T-cell (primary cell): ENCODE measurements at regions not wholly inside any gene's neighbourhood (a gene's known extent, or its start where the extent isn't known, plus 50 kb on each side); places are given as distances from the start of the nearest gene placed in this dataset.
"Not testable (repeated sequence)": the region's sequence is repeated elsewhere in the genome, so short reads cannot be mapped to it uniquely, and the experiment has no call there.

Experiments used
- ATAC-seq, 4 experiments: fragments of 200-7000 bp in 3 of 4; fragments of 150-1000 bp in 1 of 4; cut with Tn5 transposase; replicated peaks in 1 of 4; 1 replicate in 3 of 4; 2 replicates in 1 of 4; pipeline ENCODE4 v1.10.0; 2021; ENCODE audit warnings: moderate library complexity in 3 of 4, mild to moderate bottlenecking in 2 of 4, moderate number of reproducible peaks in 1 of 4
- CTCF ChIA-PET, 2 donors: fragments of 300-600 bp; sonication (Branson Sonifier 250); formaldehyde crosslinking; loops; one replicate each; lab custom pipeline; 2022; ENCODE audit warnings: antibody characterized with exemption in 2 of 2; lab: Charles Lee
- POLR2A ChIA-PET, 2 donors: fragments of 300-600 bp; sonication (Branson Sonifier 250); formaldehyde crosslinking; loops; one replicate each; lab custom pipeline; 2022; ENCODE audit warnings: antibody characterized with exemption in 2 of 2; lab: Charles Lee
- DNase-seq, 35 experiments: peaks; one replicate each; pipeline versions ENCODE4 v3.0.0 to v3.0.0-alpha.2; 2013 to 2023
- H3K27ac ChIP-seq: one replicate; pipeline ENCODE4 v1.5.1; 2013; ENCODE audit warnings: low read length
- H3K27me3 ChIP-seq, 2 experiments: replicated peaks in 1 of 2; 1 replicate in 1 of 2; 2 replicates in 1 of 2; pipeline versions ENCODE4 v1.6.1 to v1.7.0; 2013; ENCODE audit warnings: low read length in 1 of 2, mixed read lengths in 1 of 2; ENCODE audit not compliant: control insufficient read depth in 2 of 2, insufficient read depth in 2 of 2; ENCODE audit errors: extremely low read depth in 1 of 2
- H3K36me3 ChIP-seq, 2 donors: 1 replicate in 1 of 2; 2 replicates in 1 of 2; pipeline versions ENCODE4 v1.6.1 to v1.7.0; 2013; ENCODE audit warnings: low read length in 1 of 2; ENCODE audit not compliant: control insufficient read depth in 2 of 2, insufficient read depth in 1 of 2; ENCODE audit errors: extremely low read depth in 1 of 2
- H3K4me1 ChIP-seq, 2 experiments: 1 replicate in 1 of 2; 2 replicates in 1 of 2; pipeline versions ENCODE4 v1.6.1 to v1.7.0; 2013; ENCODE audit warnings: low read length in 2 of 2, mixed read lengths in 1 of 2; ENCODE audit not compliant: insufficient read depth in 2 of 2, control insufficient read depth in 1 of 2; ENCODE audit errors: extremely low read depth in 1 of 2
- H3K4me3 ChIP-seq, 2 donors: 1 replicate in 1 of 2; 2 replicates in 1 of 2; pipeline versions ENCODE4 v1.5.1 to v1.7.0; 2013; ENCODE audit warnings: mild to moderate bottlenecking in 2 of 2, low read length in 1 of 2, moderate library complexity in 1 of 2; ENCODE audit not compliant: control insufficient read depth in 1 of 2; ENCODE audit errors: extremely low read depth in 1 of 2
- H3K9me3 ChIP-seq: 2 replicates; pipeline ENCODE4 v1.7.0; 2013
- H3K27ac Mint-ChIP-seq, 2 donors: one replicate each; pipeline ENCODE4 v1.8.0; 2020 to 2021; ENCODE audit warnings: mild to moderate bottlenecking in 2 of 2, mixed read lengths in 2 of 2
- H3K27me3 Mint-ChIP-seq, 2 donors: one replicate each; pipeline ENCODE4 v1.8.0; 2021 to 2022; ENCODE audit warnings: mixed read lengths in 2 of 2
- H3K36me3 Mint-ChIP-seq: one replicate; pipeline ENCODE4 v1.8.0; 2021; ENCODE audit warnings: mixed read lengths
- H3K4me1 Mint-ChIP-seq, 3 donors: one replicate each; pipeline ENCODE4 v1.8.0; 2020 to 2022; ENCODE audit warnings: mixed read lengths in 3 of 3, mild to moderate bottlenecking in 1 of 3
- H3K4me3 Mint-ChIP-seq, 3 donors: one replicate each; pipeline ENCODE4 v1.8.0; 2020 to 2022; ENCODE audit warnings: mild to moderate bottlenecking in 3 of 3, mixed read lengths in 3 of 3, moderate library complexity in 3 of 3
- H3K9me3 Mint-ChIP-seq, 3 donors: one replicate each; pipeline ENCODE4 v1.8.0; 2020 to 2022; ENCODE audit warnings: mixed read lengths in 3 of 3
- WGBS: methylation state at CpG from one replicate; pipeline ENCODE4 v1.1.5; 2013; ENCODE audit warnings: missing lambda C conversion rate; ENCODE audit not compliant: insufficient coverage; 5-methylcytosine and 5-hydroxymethylcytosine counted together

GRCh38 chr7:81154565-81154964 is 235.7 kb upstream of the SEMA3C start:
- CTCF ChIA-PET: no interaction called here
- Histone ChIP-seq H3K9me3 (no peaks in the 10 kb centered on the region), H3K4me1 (no peaks in the 10 kb centered on the region), H3K27me3 (no peaks in the 10 kb centered on the region), H3K36me3 (no peaks in the 10 kb centered on the region), H3K4me3 (no peak overlapping the region), H3K27ac (no peak overlapping the region)
- Mint-ChIP-seq H3K27ac (no peak overlapping the region), H3K9me3 (peaks cover 0 to 23% (median 8%) of the 10 kb centered on the region in 3 donors), H3K4me3 (no peak overlapping the region), H3K36me3 (no peaks in the 10 kb centered on the region), H3K4me1 (no peaks in the 10 kb centered on the region), H3K27me3 (no peaks in the 10 kb centered on the region)
- POLR2A ChIA-PET: no interaction called here
- ATAC-seq (no peak), DNase-seq (no peak)
- 88% methylated on average over 1 of the region's 1 CpG for WGBS

- H3K4me3 ChIP-seq, H3K4me3 Mint-ChIP-seq, POLR2A ChIA-PET, DNase-seq, H3K36me3 Mint-ChIP-seq, H3K27me3 ChIP-seq, H3K36me3 ChIP-seq, CTCF ChIA-PET, H3K27ac Mint-ChIP-seq, H3K4me1 ChIP-seq, H3K27ac ChIP-seq, H3K9me3 ChIP-seq, H3K4me1 Mint-ChIP-seq, ATAC-seq, H3K27me3 Mint-ChIP-seq: not testable (repeated sequence)
- WGBS: 92% methylated on average over 8 of the region's 9 CpGs
- H3K9me3 Mint-ChIP-seq: peaks cover 7 to 15% (median 8%) of the 10 kb centered on the region in 3 donors
Measured at GRCh38 chr7:81152925-81153324, 234.1 kb upstream of the SEMA3C start.

- ATAC-seq (no peak), DNase-seq (no peak)
- Histone ChIP-seq H3K36me3 (no peaks in the 10 kb centered on the region), H3K9me3 (no peaks in the 10 kb centered on the region), H3K4me3 (no peak overlapping the region), H3K4me1 (no peaks in the 10 kb centered on the region), H3K27ac (no peak overlapping the region), H3K27me3 (no peaks in the 10 kb centered on the region)
- Mint-ChIP-seq H3K9me3 (peaks cover 5 to 15% (median 12%) of the 10 kb centered on the region in 3 donors), H3K27me3 (no peaks in the 10 kb centered on the region), H3K4me1 (no peaks in the 10 kb centered on the region), H3K27ac (no peak overlapping the region), H3K36me3 (no peaks in the 10 kb centered on the region), H3K4me3 (no peak overlapping the region)
- WGBS: 29% methylated on average over 1 of the region's 1 CpG
- POLR2A ChIA-PET: no interaction called here
- CTCF ChIA-PET: no interaction called here
Measured at GRCh38 chr7:81150951-81151361, 232.1 kb upstream of the SEMA3C start.

GRCh38 chr7:81143856-81144255 is 225.0 kb upstream of the SEMA3C start:
- Mint-ChIP-seq H3K9me3 (peaks cover 14 to 23% (median 20%) of the 10 kb centered on the region in 3 donors), H3K27ac (no peak overlapping the region), H3K4me1 (no peaks in the 10 kb centered on the region), H3K4me3 (no peak overlapping the region), H3K27me3 (no peaks in the 10 kb centered on the region), H3K36me3 (no peaks in the 10 kb centered on the region)
- ATAC-seq (no peak), DNase-seq (no peak)
- ChIA-PET CTCF (no interaction called here), POLR2A (no interaction called here)
- Histone ChIP-seq H3K27ac (no peak overlapping the region), H3K4me1 (no peaks in the 10 kb centered on the region), H3K9me3 (no peaks in the 10 kb centered on the region), H3K36me3 (no peaks in the 10 kb centered on the region), H3K27me3 (no peaks in the 10 kb centered on the region), H3K4me3 (no peak overlapping the region)
- WGBS: 79% methylated on average over 2 of the region's 2 CpGs

GRCh38 chr7:81141257-81142205 is 222.7 kb upstream of the SEMA3C start:
- DNase-seq, H3K4me3 Mint-ChIP-seq, H3K36me3 ChIP-seq, POLR2A ChIA-PET, H3K27ac Mint-ChIP-seq, H3K4me1 ChIP-seq, H3K4me1 Mint-ChIP-seq, H3K36me3 Mint-ChIP-seq, H3K27ac ChIP-seq, H3K9me3 ChIP-seq, ATAC-seq, CTCF ChIA-PET, H3K27me3 ChIP-seq, H3K4me3 ChIP-seq, H3K27me3 Mint-ChIP-seq: not testable (repeated sequence)
- 93% methylated on average over 42 of the region's 45 CpGs for WGBS
- peaks cover 16 to 24% (median 19%) of the 10 kb centered on the region in 3 donors for H3K9me3 Mint-ChIP-seq

GRCh38 chr7:81140775-81141174 is 221.9 kb upstream of the SEMA3C start:
- ATAC-seq (no peak), DNase-seq (no peak)
- Mint-ChIP-seq H3K36me3 (no peaks in the 10 kb centered on the region), H3K9me3 (peaks cover 12 to 22% (median 16%) of the 10 kb centered on the region in 3 donors), H3K27ac (no peak overlapping the region), H3K4me1 (no peaks in the 10 kb centered on the region), H3K4me3 (no peak overlapping the region), H3K27me3 (no peaks in the 10 kb centered on the region)
- Histone ChIP-seq H3K27me3 (no peaks in the 10 kb centered on the region), H3K4me3 (no peak overlapping the region), H3K4me1 (no peaks in the 10 kb centered on the region), H3K9me3 (no peaks in the 10 kb centered on the region), H3K27ac (no peak overlapping the region), H3K36me3 (no peaks in the 10 kb centered on the region)
- ChIA-PET CTCF (no interaction called here), POLR2A (no interaction called here)
- WGBS: 63% methylated on average over 1 of the region's 3 CpGs
